WI38 (cell line): ENCODE measurements at regions not wholly inside any gene's neighbourhood (a gene's known extent, or its start where the extent isn't known, plus 50 kb on each side); places are given as distances from the start of the nearest gene placed in this dataset.

Experiments used
- H3K4me3 ChIP-seq: 2 replicates; pipeline ENCODE4 v1.5.1; 2011; ENCODE audit warnings: low read depth, mild to moderate bottlenecking, control low read depth, low read length
- CTCF ChIP-seq: IDR thresholded peaks from 2 replicates; pipeline ENCODE4 v1.5.1; 2012; ENCODE audit warnings: low read depth, mild to moderate bottlenecking, control low read depth, low read length

- TF ChIP-seq CTCF: no peak
- H3K4me3 ChIP-seq: no peak overlapping the region
Measured at GRCh38 chr20:51861726-51862466, 59.6 kb upstream of the SALL4 start.

DNA sequence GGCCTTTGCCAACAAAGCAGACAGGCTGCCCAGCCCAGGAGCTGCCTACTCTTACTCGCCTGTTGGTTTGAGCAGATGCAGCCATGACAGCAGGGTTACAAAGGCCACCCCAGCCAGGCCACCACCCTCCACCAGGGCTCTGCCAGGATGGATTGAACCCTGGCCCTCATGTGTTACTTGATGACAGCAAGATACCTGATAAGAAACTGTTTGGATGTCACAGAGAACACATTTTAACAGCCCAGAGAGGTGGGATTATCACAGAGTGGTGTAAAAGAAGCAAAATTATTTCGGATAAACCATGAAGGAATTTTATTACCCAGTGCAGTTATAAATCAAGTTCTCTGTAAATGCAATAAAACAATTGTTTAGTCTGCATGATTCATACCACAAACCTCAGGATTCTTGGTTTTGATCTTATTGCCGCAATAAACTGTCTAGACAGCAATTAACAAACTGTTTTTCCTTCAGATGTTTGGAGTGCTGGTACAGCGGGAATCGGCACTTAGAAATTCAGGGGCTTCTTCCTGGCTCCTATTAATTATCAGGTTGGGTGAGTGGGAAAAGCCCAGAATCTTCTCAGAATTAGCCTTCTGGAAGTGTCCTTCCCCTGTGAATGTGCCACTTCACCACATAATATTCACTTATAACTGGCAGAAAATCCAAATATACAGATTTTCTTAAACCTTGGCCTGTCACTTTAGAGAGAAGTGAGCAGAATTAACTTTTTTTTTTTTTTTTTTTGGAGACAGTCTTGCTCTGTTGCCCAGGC, 58.0 kb upstream of the SALL4 start:
- H3K4me3 ChIP-seq: no peak overlapping the region
- no peak for TF ChIP-seq CTCF

DNA sequence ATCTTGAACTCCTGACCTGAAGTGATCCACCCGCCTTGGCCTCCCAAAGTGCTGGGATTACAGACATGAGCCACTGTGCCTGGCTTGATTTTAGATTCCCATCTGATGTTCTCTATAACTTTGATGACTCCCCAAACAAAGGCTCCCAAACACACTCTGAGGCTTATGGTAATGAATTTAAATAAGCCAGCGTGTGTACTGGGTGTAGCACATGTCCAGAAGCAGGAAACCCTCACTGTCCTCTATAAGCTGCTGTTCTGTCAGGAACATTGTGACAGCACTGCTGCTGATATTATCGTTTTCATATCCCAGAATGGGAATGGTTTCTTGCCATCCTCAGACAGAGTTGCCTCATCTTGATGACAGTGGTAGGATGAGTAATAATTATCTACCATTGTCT, 54.1 kb upstream of the SALL4 start:
- TF ChIP-seq CTCF: no peak
- no peak overlapping the region for H3K4me3 ChIP-seq

DNA sequence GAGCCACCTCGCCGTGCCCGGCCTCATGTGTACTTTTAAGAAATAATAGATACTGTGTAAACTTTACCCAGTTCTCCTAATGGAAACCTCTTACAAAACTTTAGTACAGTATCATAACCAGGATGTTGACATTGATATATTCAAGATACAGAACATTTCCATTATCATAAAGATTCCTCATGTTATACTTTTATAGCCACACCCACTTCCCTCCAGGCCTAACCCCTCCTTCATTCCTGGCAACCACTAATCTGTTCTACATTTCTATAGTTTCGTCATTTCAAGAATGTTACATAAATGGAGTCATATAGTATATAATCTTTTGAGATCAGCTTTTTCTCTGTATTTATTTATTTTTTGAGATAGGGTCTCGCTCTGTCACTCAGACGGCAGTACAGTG, 52.6 kb upstream of the SALL4 start:
- no peak for TF ChIP-seq CTCF
- H3K4me3 ChIP-seq: no peak overlapping the region
